GM12878 (cell line): ENCODE measurements at regions not wholly inside any gene's neighbourhood (a gene's known extent, or its start where the extent isn't known, plus 50 kb on each side); places are given as distances from the start of the nearest gene placed in this dataset.

ENCODE experiments used
- CHD4 ChIP-seq: fragments of 200-600 bp; sonication (generic); IDR thresholded peaks from 2 replicates; pipeline ENCODE4 v1.6.1; 2016; ENCODE audit warnings: mild to moderate bottlenecking
- POLR2A ChIP-seq: IDR thresholded peaks from 2 replicates; pipeline ENCODE4 v1.6.1; 2011; ENCODE audit warnings: low read depth, mild to moderate bottlenecking, low read length
- RCOR1 ChIP-seq: conservative IDR thresholded peaks from 2 replicates; pipeline ENCODE4 v1.6.1; 2012; ENCODE audit warnings: low read depth, low read length, improper control_type of control experiment
- ZNF687 ChIP-seq: fragments of 450-650 bp; IDR thresholded peaks from 2 replicates; pipeline ENCODE4 v1.6.1; 2017; ENCODE audit warnings: mild to moderate bottlenecking, moderate library complexity

GRCh38 chr6:149218915-149219314 lies 98.6 kb upstream of the TAB2 start:
- no peak for TF ChIP-seq POLR2A
- no peak for TF ChIP-seq ZNF687
- TF ChIP-seq CHD4: no peak
- no peak for TF ChIP-seq RCOR1
